ENCODE measurements at regions not wholly inside any gene's neighbourhood (a gene's known extent, or its start where the extent isn't known, plus 50 kb on each side); places are given as distances from the start of the nearest gene placed in this dataset.

- TF ChIP-seq CTCF (IDR thresholded peaks at IDR 0.05), result no peak
- no peak for TF ChIP-seq POLR2A (IDR thresholded peaks at IDR 0.05)
Measured at GRCh38 chr9:11676821-11677220, 1016.4 kb upstream of the TYRP1 start.

Measured in heart left ventricle (tissue), 13 donors.